H1 (cell line): ENCODE measurements at regions not wholly inside any gene's neighbourhood (a gene's known extent, or its start where the extent isn't known, plus 50 kb on each side); places are given as distances from the start of the nearest gene placed in this dataset.
A peak's percentile ranks its signal among the peaks of the same experiment; 100 is the strongest.

Source experiments
- CTCF ChIA-PET: fragments of 300-600 bp; sonication (Branson Sonifier 250); formaldehyde crosslinking; loops from one replicate; lab custom pipeline; 2021; ENCODE audit not compliant: partially characterized antibody; lab: Charles Lee
- POLR2A ChIA-PET: fragments of 300-600 bp; sonication (Branson Sonifier 250); formaldehyde crosslinking; loops from one replicate; lab custom pipeline; 2021; ENCODE audit warnings: inconsistent platforms; ENCODE audit not compliant: partially characterized antibody; lab: Charles Lee
- DNase-seq, 2 experiments: peaks; one replicate each; pipeline versions ENCODE4 v3.0.0 to v3.0.0-alpha.2; 2010 to 2022; ENCODE audit warnings: low spot score in 2 of 2, low read depth in 1 of 2, mixed read lengths in 1 of 2
- FAIRE-seq: peaks from 2 replicates; lab custom pipeline; 2011; peaks lifted over from hg19 to GRCh38; lab: Jason Lieb, UNC
- H2AFZ ChIP-seq: 2 replicates; pipeline ENCODE4 v1.8.1; 2012; ENCODE audit warnings: low read length, inconsistent platforms
- H2AK5ac ChIP-seq: 2 replicates; pipeline ENCODE4 v1.6.1; 2013; ENCODE audit warnings: low read depth, low read length
- H2BK120ac ChIP-seq: replicated peaks from 2 replicates; pipeline ENCODE3; 2013; ENCODE audit warnings: low read depth, low read length, inconsistent platforms
- H2BK12ac ChIP-seq: 2 replicates; pipeline ENCODE4 v1.6.1; 2013; ENCODE audit warnings: low read depth, low read length
- H2BK15ac ChIP-seq: 2 replicates; pipeline ENCODE4 v1.6.1; 2013; ENCODE audit warnings: low read length
- H2BK20ac ChIP-seq: 2 replicates; pipeline ENCODE4 v1.6.1; 2013; ENCODE audit warnings: low read length
- H2BK5ac ChIP-seq: 2 replicates; pipeline ENCODE4 v1.6.1; 2013; ENCODE audit warnings: low read depth, low read length
- H3K14ac ChIP-seq: 2 replicates; pipeline ENCODE4 v1.6.1; 2013; ENCODE audit warnings: inconsistent platforms; ENCODE audit not compliant: insufficient read length
- H3K18ac ChIP-seq: 2 replicates; pipeline ENCODE4 v1.6.1; 2013; ENCODE audit warnings: low read length; ENCODE audit errors: extremely low read depth
- H3K23ac ChIP-seq: 2 replicates; pipeline ENCODE4 v1.6.1; 2013; ENCODE audit warnings: inconsistent platforms; ENCODE audit not compliant: insufficient read length
- H3K23me2 ChIP-seq: 2 replicates; pipeline ENCODE4 v1.6.1; 2013; ENCODE audit warnings: low read depth, low read length
- H3K27ac ChIP-seq: 2 replicates; pipeline ENCODE4 v1.6.1; 2011; ENCODE audit warnings: low read depth, low read length, inconsistent platforms
- H3K27me3 ChIP-seq, 4 experiments: replicated peaks in 1 of 4; 1 replicate in 1 of 4; 2 replicates in 3 of 4; pipeline versions ENCODE4 v1.6.1 to v1.8.1; 2011 to 2013; ENCODE audit warnings: low read length in 3 of 4, mild to moderate bottlenecking in 3 of 4, inconsistent platforms in 2 of 4, mixed read lengths in 2 of 4, moderate library complexity in 1 of 4; ENCODE audit not compliant: control insufficient read depth in 3 of 4, insufficient read depth in 3 of 4; ENCODE audit errors: extremely low read depth in 1 of 4
- H3K36me3 ChIP-seq, 4 experiments: 2 replicates each; pipeline versions ENCODE4 v1.6.1 to v1.8.1; 2011 to 2013; ENCODE audit warnings: mild to moderate bottlenecking in 4 of 4, low read length in 3 of 4, moderate library complexity in 2 of 4, control low read depth in 1 of 4, inconsistent platforms in 1 of 4; ENCODE audit not compliant: insufficient read depth in 4 of 4, control insufficient read depth in 2 of 4
- H3K4ac ChIP-seq: replicated peaks from 2 replicates; pipeline ENCODE3; 2013; ENCODE audit warnings: low read length, low read depth, mixed read lengths, inconsistent platforms; ENCODE audit not compliant: insufficient read length
- H3K4me1 ChIP-seq, 4 experiments: replicated peaks in 1 of 4; 1 replicate in 1 of 4; 2 replicates in 3 of 4; pipeline versions ENCODE4 v1.6.1 to v1.8.1; 2011 to 2013; ENCODE audit warnings: low read length in 3 of 4, inconsistent platforms in 2 of 4, mixed read lengths in 1 of 4; ENCODE audit not compliant: insufficient read depth in 4 of 4, control insufficient read depth in 3 of 4
- H3K4me2 ChIP-seq, 2 experiments: 2 replicates each; pipeline versions ENCODE4 v1.6.1 to v1.8.1; 2011 to 2013; ENCODE audit warnings: low read depth in 2 of 2, low read length in 2 of 2, control low read depth in 1 of 2, inconsistent platforms in 1 of 2, mild to moderate bottlenecking in 1 of 2; ENCODE audit not compliant: insufficient read depth in 1 of 2
- H3K4me3 ChIP-seq, 4 experiments: fragments of 200-600, 300-600 bp in 1 of 4; sonication (generic), shearing (Covaris generic), sonication (Bioruptor Twin) in 1 of 4; 2 replicates each; pipeline versions ENCODE4 v1.5.1 to v1.8.1; 2011 to 2016; ENCODE audit warnings: low read length in 4 of 4, low read depth in 3 of 4, control low read depth in 2 of 4, inconsistent platforms in 2 of 4, mild to moderate bottlenecking in 2 of 4, mixed read lengths in 1 of 4, moderate library complexity in 1 of 4; ENCODE audit not compliant: insufficient read depth in 2 of 4; ENCODE audit errors: extremely low read depth in 1 of 4
- H3K56ac ChIP-seq: replicated peaks from 2 replicates; pipeline ENCODE3; 2013; ENCODE audit warnings: low read depth, mild to moderate bottlenecking, mixed read lengths, low read length, inconsistent platforms; ENCODE audit not compliant: insufficient read length
- H3K79me1 ChIP-seq: 2 replicates; pipeline ENCODE4 v1.6.1; 2013; ENCODE audit warnings: low read depth, low read length, control low read depth
- H3K79me2 ChIP-seq, 2 experiments: 2 replicates each; pipeline versions ENCODE4 v1.6.1 to v1.8.1; 2012 to 2013; ENCODE audit warnings: low read length in 2 of 2, mild to moderate bottlenecking in 2 of 2, inconsistent platforms in 1 of 2; ENCODE audit not compliant: insufficient read depth in 2 of 2, control insufficient read depth in 1 of 2
- H3K9ac ChIP-seq, 4 experiments: replicated peaks in 1 of 4; 1 replicate in 1 of 4; 2 replicates in 3 of 4; pipeline versions ENCODE4 v1.6.1 to v1.8.1; 2011 to 2013; ENCODE audit warnings: low read depth in 3 of 4, low read length in 3 of 4, control low read depth in 2 of 4, mild to moderate bottlenecking in 2 of 4, moderate library complexity in 2 of 4, inconsistent platforms in 1 of 4; ENCODE audit errors: extremely low read depth in 1 of 4
- H3K9me3 ChIP-seq, 2 experiments: 2 replicates each; pipeline versions ENCODE4 v1.6.1 to v1.8.1; 2012 to 2013; ENCODE audit warnings: mild to moderate bottlenecking in 2 of 2, moderate library complexity in 2 of 2, control low read depth in 1 of 2, inconsistent platforms in 1 of 2, low read depth in 1 of 2, low read length in 1 of 2, mixed read lengths in 1 of 2; ENCODE audit not compliant: insufficient read depth in 2 of 2
- H4K20me1 ChIP-seq, 2 experiments: replicated peaks in 1 of 2; 2 replicates each; pipeline versions ENCODE3 to v1.8.1; 2011 to 2013; ENCODE audit warnings: inconsistent platforms in 2 of 2, low read length in 2 of 2, mild to moderate bottlenecking in 1 of 2; ENCODE audit not compliant: insufficient read depth in 2 of 2, control insufficient read depth in 1 of 2
- H4K5ac ChIP-seq: 2 replicates; pipeline ENCODE4 v1.6.1; 2013; ENCODE audit warnings: low read length, low read depth, mixed read lengths, inconsistent platforms; ENCODE audit not compliant: insufficient read length
- H4K8ac ChIP-seq: 2 replicates; pipeline ENCODE4 v1.8.0; 2013; ENCODE audit warnings: mild to moderate bottlenecking, moderate library complexity, low read length, inconsistent platforms; ENCODE audit not compliant: insufficient read depth; ENCODE audit errors: extremely low read depth
- H4K91ac ChIP-seq: replicated peaks from 2 replicates; pipeline ENCODE3; 2013; ENCODE audit warnings: low read length, mixed read lengths, inconsistent platforms; ENCODE audit not compliant: insufficient read length
- ASH2L ChIP-seq: fragments of 200-600, 300-600 bp; sonication (generic); IDR thresholded peaks from one replicate; pipeline ENCODE4 v1.7.1; 2017; ENCODE audit warnings: low read length
- EZH2 ChIP-seq: fragments of 200-600 bp; sonication (generic); IDR thresholded peaks from 2 replicates; pipeline ENCODE4 v1.7.1; 2012; ENCODE audit warnings: low read depth, mild to moderate bottlenecking, moderate library complexity, low read length, inconsistent platforms; ENCODE audit not compliant: severe bottlenecking
- SIX5 ChIP-seq: IDR thresholded peaks from 2 replicates; pipeline ENCODE4 v1.6.1; 2011; ENCODE audit warnings: mild to moderate bottlenecking, low read depth, low read length
- WGBS, 2 experiments: shearing (Covaris generic) in 1 of 2; methylation state at CpG; one replicate each; pipeline versions ENCODE4 v1.1.6 to v1.1.7; 2013 to 2015; ENCODE audit warnings: low lambda C conversion rate in 2 of 2, mixed read lengths in 2 of 2, inconsistent platforms in 1 of 2, low coverage in 1 of 2, missing lambda C conversion rate in 1 of 2; ENCODE audit not compliant: insufficient replicate concordance in 2 of 2, insufficient coverage in 1 of 2, insufficient read length in 1 of 2; ENCODE audit errors: extremely low coverage in 1 of 2, missing lambda C conversion rate in 1 of 2; 5-methylcytosine and 5-hydroxymethylcytosine counted together

- Histone ChIP-seq H4K20me1 (no peaks in the 10 kb centered on the region), H3K9me3 (no peaks in the 10 kb centered on the region), H3K79me2 (no peaks in the 10 kb centered on the region), H3K56ac (no peak overlapping the region), H2AFZ (no peak overlapping the region), H3K9ac (no peak overlapping the region), H4K5ac (no peak overlapping the region), H3K4me2 (no peak overlapping the region), H3K36me3 (no peaks in the 10 kb centered on the region), H2BK5ac (no peak overlapping the region), H3K79me1 (no peaks in the 10 kb centered on the region), H2BK12ac (peak overlapping the region; percentile 62; the same call in 1 of the 2 replicates), H3K18ac (no peak overlapping the region), H3K14ac (no peak overlapping the region), H3K4ac (no peak overlapping the region), H3K4me3 (no peak overlapping the region), H3K27ac (no peak overlapping the region), H4K8ac (no peak overlapping the region), H4K91ac (no peak overlapping the region), H2BK120ac (no peak overlapping the region), H3K23me2 (no peaks in the 10 kb centered on the region), H3K27me3 (no peaks in the 10 kb centered on the region), H3K4me1 (peaks cover 0 to 15% (median 7%) of the 10 kb centered on the region in 4 experiments; a peak in 4 of 7 replicates), H3K23ac (no peak overlapping the region), H2AK5ac (no peak overlapping the region), H2BK15ac (no peak overlapping the region), H2BK20ac (no peak overlapping the region)
- WGBS, 2 experiments: 82% methylated on average over 5 of the region's 5 CpGs; no CpG with 5 or more reads in 1 of the 2 experiments
- CTCF ChIA-PET: no interaction called here
- FAIRE-seq (no peak), DNase-seq (no peak)
- POLR2A ChIA-PET: no interaction called here
- TF ChIP-seq SIX5 (no peak), ASH2L (no peak), EZH2 (no peak)
These were observed 137.0 kb upstream of the LMNTD1 start for GRCh38 chr12:25689996-25690501.
